PC-3 (cell line): ENCODE measurements at regions not wholly inside any gene's neighbourhood (a gene's known extent, or its start where the extent isn't known, plus 50 kb on each side); places are given as distances from the start of the nearest gene placed in this dataset.

Experiments used
- EZH2phosphoT487 ChIP-seq: fragments of 300-600 bp; sonication (generic); IDR thresholded peaks from 2 replicates; pipeline ENCODE4 v1.6.1; 2018; ENCODE audit warnings: mild to moderate bottlenecking, antibody characterized with exemption, low read length, borderline replicate concordance
- TF ChIP-seq, protein P1 (sequence below): fragments of 300-600 bp; sonication (generic); conservative IDR thresholded peaks from 2 replicates; pipeline ENCODE4 v1.5.1; 2017; ENCODE audit warnings: antibody characterized with exemption, low read depth, mild to moderate bottlenecking, low read length

DNA sequence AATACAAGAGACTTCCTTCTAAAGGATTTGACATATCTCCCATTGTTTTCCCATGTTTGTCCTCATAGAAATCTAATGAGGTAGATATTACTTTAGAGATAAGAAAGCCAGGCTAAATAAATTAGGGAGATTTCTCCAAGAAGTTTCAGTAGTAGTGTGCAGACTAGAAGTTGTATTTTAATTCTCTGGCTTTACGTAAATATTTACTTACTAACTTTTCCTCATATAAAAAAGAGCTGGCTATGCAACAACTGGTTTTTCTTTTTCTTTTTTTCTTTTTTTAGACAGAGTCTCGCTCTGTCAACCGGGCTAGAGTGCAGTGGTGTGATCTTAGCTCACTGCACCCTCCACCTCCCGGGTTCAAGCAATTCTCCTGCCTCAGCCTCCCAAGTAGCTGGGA lies 60.6 kb upstream of the ACYP2 start:
- TF ChIP-seq, protein P1, sequence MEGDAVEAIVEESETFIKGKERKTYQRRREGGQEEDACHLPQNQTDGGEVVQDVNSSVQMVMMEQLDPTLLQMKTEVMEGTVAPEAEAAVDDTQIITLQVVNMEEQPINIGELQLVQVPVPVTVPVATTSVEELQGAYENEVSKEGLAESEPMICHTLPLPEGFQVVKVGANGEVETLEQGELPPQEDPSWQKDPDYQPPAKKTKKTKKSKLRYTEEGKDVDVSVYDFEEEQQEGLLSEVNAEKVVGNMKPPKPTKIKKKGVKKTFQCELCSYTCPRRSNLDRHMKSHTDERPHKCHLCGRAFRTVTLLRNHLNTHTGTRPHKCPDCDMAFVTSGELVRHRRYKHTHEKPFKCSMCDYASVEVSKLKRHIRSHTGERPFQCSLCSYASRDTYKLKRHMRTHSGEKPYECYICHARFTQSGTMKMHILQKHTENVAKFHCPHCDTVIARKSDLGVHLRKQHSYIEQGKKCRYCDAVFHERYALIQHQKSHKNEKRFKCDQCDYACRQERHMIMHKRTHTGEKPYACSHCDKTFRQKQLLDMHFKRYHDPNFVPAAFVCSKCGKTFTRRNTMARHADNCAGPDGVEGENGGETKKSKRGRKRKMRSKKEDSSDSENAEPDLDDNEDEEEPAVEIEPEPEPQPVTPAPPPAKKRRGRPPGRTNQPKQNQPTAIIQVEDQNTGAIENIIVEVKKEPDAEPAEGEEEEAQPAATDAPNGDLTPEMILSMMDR = no peak
- TF ChIP-seq EZH2phosphoT487 = no peak
